Neutrophil (primary cell): ENCODE measurements at regions not wholly inside any gene's neighbourhood (a gene's known extent, or its start where the extent isn't known, plus 50 kb on each side); places are given as distances from the start of the nearest gene placed in this dataset.

ENCODE experiments used
- H3K27ac ChIP-seq: fragments of 200-600 bp; sonication (generic); 2 replicates; pipeline ENCODE4 v1.5.1; 2016; ENCODE audit warnings: mild to moderate bottlenecking, moderate library complexity
- H3K27me3 ChIP-seq: fragments of 200-600 bp; sonication (generic); 2 replicates; pipeline ENCODE4 v1.6.0; 2016; ENCODE audit warnings: mild to moderate bottlenecking
- H3K36me3 ChIP-seq: fragments of 200-600 bp; sonication (generic); 2 replicates; pipeline ENCODE4 v1.5.1; 2017
- H3K4me1 ChIP-seq, 2 experiments: fragments of 200-600 bp in 1 of 2; sonication (generic) in 1 of 2; 1 replicate in 1 of 2; 2 replicates in 1 of 2; pipeline versions ENCODE4 v1.5.1 to v1.6.1; 2013 to 2016; ENCODE audit warnings: low read depth in 1 of 2, low read length in 1 of 2, mild to moderate bottlenecking in 1 of 2, moderate library complexity in 1 of 2; ENCODE audit not compliant: control insufficient read depth in 1 of 2, insufficient read depth in 1 of 2
- H3K4me3 ChIP-seq, 2 experiments: fragments of 200-600 bp in 1 of 2; sonication (generic) in 1 of 2; 1 replicate in 1 of 2; 2 replicates in 1 of 2; pipeline ENCODE4 v1.5.1; 2013 to 2016; ENCODE audit warnings: low read depth in 1 of 2, low read length in 1 of 2, mild to moderate bottlenecking in 1 of 2, moderate library complexity in 1 of 2
- H3K9me3 ChIP-seq: fragments of 200-600 bp; sonication (generic); 2 replicates; pipeline ENCODE4 v1.5.1; 2016
- CTCF ChIP-seq: fragments of 200-600 bp; sonication (generic); IDR thresholded peaks from 2 replicates; pipeline ENCODE4 v1.5.1; 2016; ENCODE audit warnings: antibody characterized with exemption

- no peak overlapping the region for H3K27ac ChIP-seq
- no peak for TF ChIP-seq CTCF
- no peaks in the 10 kb centered on the region for H3K4me1 ChIP-seq
- H3K27me3 ChIP-seq, result no peaks in the 10 kb centered on the region
- H3K4me3 ChIP-seq, result no peak overlapping the region
- no peaks in the 10 kb centered on the region for H3K9me3 ChIP-seq
- no peaks in the 10 kb centered on the region for H3K36me3 ChIP-seq
These were observed 198.0 kb upstream of the MAF start for GRCh38 chr16:79798416-79799053.

- no peaks in the 10 kb centered on the region for H3K36me3 ChIP-seq
- TF ChIP-seq CTCF, result no peak
- no peaks in the 10 kb centered on the region for H3K4me1 ChIP-seq
- H3K9me3 ChIP-seq, result no peaks in the 10 kb centered on the region
- no peaks in the 10 kb centered on the region for H3K27me3 ChIP-seq
- no peak overlapping the region for H3K27ac ChIP-seq
- H3K4me3 ChIP-seq, result no peak overlapping the region
These were observed 196.9 kb upstream of the MAF start for GRCh38 chr16:79797486-79797885.

GRCh38 chr16:79795556-79795955 lies 195.0 kb upstream of the MAF start:
- Histone ChIP-seq H3K27ac (no peak overlapping the region), H3K4me1 (no peaks in the 10 kb centered on the region), H3K9me3 (no peaks in the 10 kb centered on the region), H3K4me3 (no peak overlapping the region), H3K36me3 (no peaks in the 10 kb centered on the region), H3K27me3 (no peaks in the 10 kb centered on the region)
- TF ChIP-seq CTCF, result no peak

GRCh38 chr16:79794941-79795340 lies 194.4 kb upstream of the MAF start:
- no peak for TF ChIP-seq CTCF
- no peaks in the 10 kb centered on the region for H3K36me3 ChIP-seq
- no peaks in the 10 kb centered on the region for H3K9me3 ChIP-seq
- no peak overlapping the region for H3K4me3 ChIP-seq
- H3K4me1 ChIP-seq, result no peaks in the 10 kb centered on the region
- no peaks in the 10 kb centered on the region for H3K27me3 ChIP-seq
- H3K27ac ChIP-seq, result no peak overlapping the region

GRCh38 chr16:79792664-79793351 lies 192.3 kb upstream of the MAF start:
- H3K4me1 ChIP-seq, result no peaks in the 10 kb centered on the region
- no peak for TF ChIP-seq CTCF
- H3K27ac ChIP-seq, result no peak overlapping the region
- no peaks in the 10 kb centered on the region for H3K9me3 ChIP-seq
- H3K4me3 ChIP-seq, result no peak overlapping the region
- H3K36me3 ChIP-seq, result no peaks in the 10 kb centered on the region
- H3K27me3 ChIP-seq, result no peaks in the 10 kb centered on the region
